ENCODE measurements at regions not wholly inside any gene's neighbourhood (a gene's known extent, or its start where the extent isn't known, plus 50 kb on each side); places are given as distances from the start of the nearest gene placed in this dataset.

GRCh38 chr5:29402270-29402669 lies 1791.2 kb upstream of the CDH6 start:
- no peak overlapping the region for H2AFZ ChIP-seq (ENCODE audit: low read depth)
- H3K4me1 ChIP-seq (ENCODE audit: low read depth, poor library complexity, severe bottlenecking) = no peaks in the 10 kb centered on the region
- H3K36me3 ChIP-seq (ENCODE audit: insufficient read depth) = no peaks in the 10 kb centered on the region
- TF ChIP-seq CTCF (conservative IDR thresholded peaks at IDR 0.05; ENCODE audit: low read depth, low read length) = no peak
- no peaks in the 10 kb centered on the region for H3K79me2 ChIP-seq (ENCODE audit: insufficient read depth, low read depth)
- no peak overlapping the region for H3K4me2 ChIP-seq
- H3K27me3 ChIP-seq (ENCODE audit: insufficient read depth, low read depth) = no peaks in the 10 kb centered on the region
- no peaks in the 10 kb centered on the region for H4K20me1 ChIP-seq (ENCODE audit: insufficient read depth)
- H3K4me3 ChIP-seq (IDR thresholded peaks at IDR 0.05; ENCODE audit: insufficient read depth, low read depth, low read length) = no peak overlapping the region
- no peak overlapping the region for H3K27ac ChIP-seq
- H3K9ac ChIP-seq = no peak overlapping the region

GRCh38 chr5:29389993-29390392 lies 1803.5 kb upstream of the CDH6 start:
- H3K4me3 ChIP-seq (IDR thresholded peaks at IDR 0.05; ENCODE audit: insufficient read depth, low read depth, low read length) = peak overlapping the region; percentile 36
- H3K27me3 ChIP-seq (ENCODE audit: insufficient read depth, low read depth) = no peaks in the 10 kb centered on the region
- H3K4me1 ChIP-seq (ENCODE audit: low read depth, poor library complexity, severe bottlenecking) = peaks cover 63% of the 10 kb centered on the region
- peak overlapping the region; percentile 91 for H3K4me2 ChIP-seq
- no peaks in the 10 kb centered on the region for H3K36me3 ChIP-seq (ENCODE audit: insufficient read depth)
- no peaks in the 10 kb centered on the region for H4K20me1 ChIP-seq (ENCODE audit: insufficient read depth)
- H3K9ac ChIP-seq = peak overlapping the region; percentile 68
- H2AFZ ChIP-seq (ENCODE audit: low read depth) = peak overlapping the region; percentile 45; the same call in 1 of the 2 replicates
- H3K27ac ChIP-seq = peak overlapping the region; percentile 90
- TF ChIP-seq CTCF (conservative IDR thresholded peaks at IDR 0.05; ENCODE audit: low read depth, low read length) = no peak
- H3K79me2 ChIP-seq (ENCODE audit: insufficient read depth, low read depth) = peaks cover 15% of the 10 kb centered on the region; the same call in 1 of the 2 replicates

GRCh38 chr5:29387384-29387783 lies 1806.1 kb upstream of the CDH6 start:
- Histone ChIP-seq H3K27me3 (ENCODE audit: insufficient read depth, low read depth) (no peaks in the 10 kb centered on the region), H3K4me3 (IDR thresholded peaks at IDR 0.05; ENCODE audit: insufficient read depth, low read depth, low read length) (no peak overlapping the region), H2AFZ (ENCODE audit: low read depth) (no peak overlapping the region), H3K27ac (no peak overlapping the region), H3K79me2 (ENCODE audit: insufficient read depth, low read depth) (peaks cover 15% of the 10 kb centered on the region; the same call in 1 of the 2 replicates), H3K36me3 (ENCODE audit: insufficient read depth) (no peaks in the 10 kb centered on the region), H3K9ac (no peak overlapping the region), H3K4me2 (no peak overlapping the region), H3K4me1 (ENCODE audit: low read depth, poor library complexity, severe bottlenecking) (peaks cover 71% of the 10 kb centered on the region), H4K20me1 (ENCODE audit: insufficient read depth) (no peaks in the 10 kb centered on the region)
- TF ChIP-seq CTCF (conservative IDR thresholded peaks at IDR 0.05; ENCODE audit: low read depth, low read length) = no peak

GRCh38 chr5:29382780-29383179 lies 1810.7 kb upstream of the CDH6 start:
- H3K27ac ChIP-seq = no peak overlapping the region
- TF ChIP-seq CTCF (conservative IDR thresholded peaks at IDR 0.05; ENCODE audit: low read depth, low read length) = no peak
- no peak overlapping the region; the same call in 1 of the 2 replicates for H3K4me2 ChIP-seq
- no peak overlapping the region for H3K9ac ChIP-seq
- peaks cover 76% of the 10 kb centered on the region for H3K4me1 ChIP-seq (ENCODE audit: low read depth, poor library complexity, severe bottlenecking)
- no peaks in the 10 kb centered on the region for H3K79me2 ChIP-seq (ENCODE audit: insufficient read depth, low read depth)
- H4K20me1 ChIP-seq (ENCODE audit: insufficient read depth) = no peaks in the 10 kb centered on the region
- H3K36me3 ChIP-seq (ENCODE audit: insufficient read depth) = no peaks in the 10 kb centered on the region
- no peak overlapping the region for H2AFZ ChIP-seq (ENCODE audit: low read depth)
- H3K4me3 ChIP-seq (IDR thresholded peaks at IDR 0.05; ENCODE audit: insufficient read depth, low read depth, low read length) = no peak overlapping the region
- H3K27me3 ChIP-seq (ENCODE audit: insufficient read depth, low read depth) = no peaks in the 10 kb centered on the region
